PC-3 (cell line): ENCODE measurements at regions not wholly inside any gene's neighbourhood (a gene's known extent, or its start where the extent isn't known, plus 50 kb on each side); places are given as distances from the start of the nearest gene placed in this dataset.

ENCODE experiments used
- EZH2 ChIP-seq: fragments of 300-600 bp; sonication (generic); IDR thresholded peaks from one replicate; pipeline ENCODE4 v1.6.1; 2017; ENCODE audit warnings: antibody characterized with exemption, mild to moderate bottlenecking, low read length; ENCODE audit not compliant: unreplicated experiment
- EZH2phosphoT487 ChIP-seq: fragments of 300-600 bp; sonication (generic); IDR thresholded peaks from 2 replicates; pipeline ENCODE4 v1.6.1; 2018; ENCODE audit warnings: mild to moderate bottlenecking, antibody characterized with exemption, low read length, borderline replicate concordance
- TF ChIP-seq, protein P1 (sequence below): fragments of 300-600 bp; sonication (generic); conservative IDR thresholded peaks from 2 replicates; pipeline ENCODE4 v1.5.1; 2017; ENCODE audit warnings: antibody characterized with exemption, low read depth, mild to moderate bottlenecking, low read length

DNA sequence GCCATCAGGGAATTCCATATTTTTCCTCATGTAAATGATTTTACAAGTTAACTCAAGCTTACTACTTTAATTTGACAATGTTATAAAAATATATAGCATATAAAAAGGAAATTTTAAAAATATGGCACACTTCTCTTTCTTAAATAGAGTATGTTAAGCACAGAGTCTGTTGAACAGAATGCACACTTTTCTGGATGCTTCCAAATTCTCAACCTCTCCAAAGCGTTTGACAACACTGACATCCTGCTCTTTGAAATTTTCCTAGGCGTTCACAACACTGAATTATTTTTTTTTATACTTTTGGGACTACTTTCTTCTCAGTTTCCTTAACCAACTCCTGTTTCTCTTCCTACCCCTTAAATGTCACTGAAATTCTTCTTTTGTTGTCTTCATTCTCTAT, 117.8 kb upstream of the PLXNA2 start:
- TF ChIP-seq EZH2 (no peak), EZH2phosphoT487 (no peak)
- TF ChIP-seq, protein P1, sequence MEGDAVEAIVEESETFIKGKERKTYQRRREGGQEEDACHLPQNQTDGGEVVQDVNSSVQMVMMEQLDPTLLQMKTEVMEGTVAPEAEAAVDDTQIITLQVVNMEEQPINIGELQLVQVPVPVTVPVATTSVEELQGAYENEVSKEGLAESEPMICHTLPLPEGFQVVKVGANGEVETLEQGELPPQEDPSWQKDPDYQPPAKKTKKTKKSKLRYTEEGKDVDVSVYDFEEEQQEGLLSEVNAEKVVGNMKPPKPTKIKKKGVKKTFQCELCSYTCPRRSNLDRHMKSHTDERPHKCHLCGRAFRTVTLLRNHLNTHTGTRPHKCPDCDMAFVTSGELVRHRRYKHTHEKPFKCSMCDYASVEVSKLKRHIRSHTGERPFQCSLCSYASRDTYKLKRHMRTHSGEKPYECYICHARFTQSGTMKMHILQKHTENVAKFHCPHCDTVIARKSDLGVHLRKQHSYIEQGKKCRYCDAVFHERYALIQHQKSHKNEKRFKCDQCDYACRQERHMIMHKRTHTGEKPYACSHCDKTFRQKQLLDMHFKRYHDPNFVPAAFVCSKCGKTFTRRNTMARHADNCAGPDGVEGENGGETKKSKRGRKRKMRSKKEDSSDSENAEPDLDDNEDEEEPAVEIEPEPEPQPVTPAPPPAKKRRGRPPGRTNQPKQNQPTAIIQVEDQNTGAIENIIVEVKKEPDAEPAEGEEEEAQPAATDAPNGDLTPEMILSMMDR = no peak
